ENCODE measurements at regions not wholly inside any gene's neighbourhood (a gene's known extent, or its start where the extent isn't known, plus 50 kb on each side); places are given as distances from the start of the nearest gene placed in this dataset.
"Not testable (repeated sequence)": the region's sequence is repeated elsewhere in the genome, so short reads cannot be mapped to it uniquely, and the experiment has no call there.

GRCh38 chr6:11462742-11463397 lies 74.7 kb upstream of the TMEM170B start:
- Mint-ChIP-seq H3K9me3 (no peaks in the 10 kb centered on the region), H3K4me1 (peaks cover 36% of the 10 kb centered on the region), H3K27ac (no peak overlapping the region), H3K4me3 (no peak overlapping the region), H3K27me3 (no peaks in the 10 kb centered on the region), H3K36me3 (peaks cover 2% of the 10 kb centered on the region)
- DNase-seq, result no peak

GRCh38 chr6:11460837-11461661 lies 76.5 kb upstream of the TMEM170B start:
- H3K9me3 Mint-ChIP-seq, result peaks cover 4% of the 10 kb centered on the region
- peaks cover 29% of the 10 kb centered on the region for H3K4me1 Mint-ChIP-seq
- H3K4me3 Mint-ChIP-seq, result peak overlapping the region; percentile 30
- peaks cover 2% of the 10 kb centered on the region for H3K36me3 Mint-ChIP-seq
- DNase-seq, result no peak
- peak overlapping the region; percentile 95 for H3K27ac Mint-ChIP-seq
- no peaks in the 10 kb centered on the region for H3K27me3 Mint-ChIP-seq

- H3K36me3 Mint-ChIP-seq, result peaks cover 4% of the 10 kb centered on the region
- H3K27me3 Mint-ChIP-seq, result no peaks in the 10 kb centered on the region
- H3K4me3 Mint-ChIP-seq, result peak overlapping the region; percentile 67
- DNase-seq, result no peak
- peaks cover 8% of the 10 kb centered on the region for H3K9me3 Mint-ChIP-seq
- peaks cover 29% of the 10 kb centered on the region for H3K4me1 Mint-ChIP-seq
- H3K27ac Mint-ChIP-seq, result peak overlapping the region; percentile 95
Measured at GRCh38 chr6:11460001-11460668, 77.4 kb upstream of the TMEM170B start.

- peak overlapping the region; percentile 95 for H3K27ac Mint-ChIP-seq
- peak; percentile 18 for DNase-seq
- peaks cover 4% of the 10 kb centered on the region for H3K36me3 Mint-ChIP-seq
- H3K9me3 Mint-ChIP-seq, result peaks cover 10% of the 10 kb centered on the region
- H3K4me3 Mint-ChIP-seq, result peak overlapping the region; percentile 3
- peaks cover 3% of the 10 kb centered on the region for H3K27me3 Mint-ChIP-seq
- H3K4me1 Mint-ChIP-seq, result peaks cover 29% of the 10 kb centered on the region
Measured at GRCh38 chr6:11459079-11459610, 78.4 kb upstream of the TMEM170B start.

- no peak for DNase-seq
- H3K9me3 Mint-ChIP-seq, result peaks cover 10% of the 10 kb centered on the region
- H3K27ac Mint-ChIP-seq, result no peak overlapping the region
- peaks cover 7% of the 10 kb centered on the region for H3K27me3 Mint-ChIP-seq
- H3K36me3 Mint-ChIP-seq, result peaks cover 4% of the 10 kb centered on the region
- peaks cover 29% of the 10 kb centered on the region for H3K4me1 Mint-ChIP-seq
- H3K4me3 Mint-ChIP-seq, result no peak overlapping the region
Measured at GRCh38 chr6:11458509-11458908, 79.0 kb upstream of the TMEM170B start.

- not testable (repeated sequence) for H3K36me3 Mint-ChIP-seq, DNase-seq, H3K4me3 Mint-ChIP-seq, H3K27ac Mint-ChIP-seq, H3K27me3 Mint-ChIP-seq
- Mint-ChIP-seq H3K9me3 (peaks cover 12% of the 10 kb centered on the region), H3K4me1 (peaks cover 29% of the 10 kb centered on the region)
Measured at GRCh38 chr6:11457422-11457821, 80.1 kb upstream of the TMEM170B start.

- H3K36me3 Mint-ChIP-seq, H3K4me3 Mint-ChIP-seq, H3K27me3 Mint-ChIP-seq, H3K27ac Mint-ChIP-seq, DNase-seq: not testable (repeated sequence)
- Mint-ChIP-seq H3K9me3 (peaks cover 16% of the 10 kb centered on the region), H3K4me1 (peaks cover 12% of the 10 kb centered on the region)
Measured at GRCh38 chr6:11452106-11452505, 85.4 kb upstream of the TMEM170B start.

GRCh38 chr6:11450037-11450436 lies 87.5 kb upstream of the TMEM170B start:
- no peak overlapping the region for H3K4me3 Mint-ChIP-seq
- H3K36me3 Mint-ChIP-seq, result peaks cover 9% of the 10 kb centered on the region
- peaks cover 12% of the 10 kb centered on the region for H3K9me3 Mint-ChIP-seq
- peaks cover 7% of the 10 kb centered on the region for H3K27me3 Mint-ChIP-seq
- no peak for DNase-seq
- no peak overlapping the region for H3K27ac Mint-ChIP-seq
- H3K4me1 Mint-ChIP-seq, result peaks cover 24% of the 10 kb centered on the region

- H3K4me3 Mint-ChIP-seq, result no peak overlapping the region
- DNase-seq, result no peak
- H3K27ac Mint-ChIP-seq, result no peak overlapping the region
- peaks cover 31% of the 10 kb centered on the region for H3K4me1 Mint-ChIP-seq
- peaks cover 5% of the 10 kb centered on the region for H3K27me3 Mint-ChIP-seq
- H3K36me3 Mint-ChIP-seq, result peaks cover 14% of the 10 kb centered on the region
- peaks cover 17% of the 10 kb centered on the region for H3K9me3 Mint-ChIP-seq
Measured at GRCh38 chr6:11449408-11449807, 88.1 kb upstream of the TMEM170B start.

GRCh38 chr6:11448038-11448437 lies 89.5 kb upstream of the TMEM170B start:
- no peak for DNase-seq
- Mint-ChIP-seq H3K36me3 (peaks cover 14% of the 10 kb centered on the region), H3K4me3 (no peak overlapping the region), H3K9me3 (peaks cover 18% of the 10 kb centered on the region), H3K27ac (no peak overlapping the region), H3K27me3 (no peaks in the 10 kb centered on the region), H3K4me1 (peaks cover 33% of the 10 kb centered on the region)

GRCh38 chr6:11447265-11447664 lies 90.3 kb upstream of the TMEM170B start:
- DNase-seq, result no peak
- Mint-ChIP-seq H3K27me3 (no peaks in the 10 kb centered on the region), H3K4me3 (no peak overlapping the region), H3K27ac (peak overlapping the region; percentile 42), H3K9me3 (peaks cover 18% of the 10 kb centered on the region), H3K4me1 (peaks cover 33% of the 10 kb centered on the region), H3K36me3 (peaks cover 14% of the 10 kb centered on the region)

GRCh38 chr6:11445146-11445545 lies 92.4 kb upstream of the TMEM170B start:
- Mint-ChIP-seq H3K27me3 (no peaks in the 10 kb centered on the region), H3K9me3 (peaks cover 18% of the 10 kb centered on the region), H3K27ac (peak overlapping the region; percentile 16), H3K4me3 (no peak overlapping the region), H3K4me1 (peaks cover 40% of the 10 kb centered on the region), H3K36me3 (peaks cover 16% of the 10 kb centered on the region)
- no peak for DNase-seq

- not testable (repeated sequence) for H3K27me3 Mint-ChIP-seq, DNase-seq, H3K27ac Mint-ChIP-seq, H3K4me3 Mint-ChIP-seq
- H3K4me1 Mint-ChIP-seq, result peaks cover 51% of the 10 kb centered on the region
- H3K36me3 Mint-ChIP-seq, result peaks cover 10% of the 10 kb centered on the region
- H3K9me3 Mint-ChIP-seq, result peaks cover 15% of the 10 kb centered on the region
Measured at GRCh38 chr6:11443125-11443524, 94.4 kb upstream of the TMEM170B start.

- H3K27me3 Mint-ChIP-seq, result no peaks in the 10 kb centered on the region
- peaks cover 15% of the 10 kb centered on the region for H3K9me3 Mint-ChIP-seq
- no peak for DNase-seq
- peaks cover 10% of the 10 kb centered on the region for H3K36me3 Mint-ChIP-seq
- H3K4me3 Mint-ChIP-seq, result no peak overlapping the region
- H3K27ac Mint-ChIP-seq, result no peak overlapping the region
- peaks cover 51% of the 10 kb centered on the region for H3K4me1 Mint-ChIP-seq
Measured at GRCh38 chr6:11442495-11442894, 95.1 kb upstream of the TMEM170B start.

GRCh38 chr6:11439876-11440275 lies 97.7 kb upstream of the TMEM170B start:
- H3K36me3 Mint-ChIP-seq, result peaks cover 5% of the 10 kb centered on the region
- H3K9me3 Mint-ChIP-seq, result peaks cover 10% of the 10 kb centered on the region
- no peak overlapping the region for H3K4me3 Mint-ChIP-seq
- peaks cover 33% of the 10 kb centered on the region for H3K4me1 Mint-ChIP-seq
- no peaks in the 10 kb centered on the region for H3K27me3 Mint-ChIP-seq
- no peak for DNase-seq
- peak overlapping the region; percentile 36 for H3K27ac Mint-ChIP-seq

Measured in activated naive CD8-positive, alpha-beta T cell treated with anti-CD3 and anti-CD28 coated beads for 36 hours (primary cell).